GM18517 (cell line): ENCODE measurements at regions not wholly inside any gene's neighbourhood (a gene's known extent, or its start where the extent isn't known, plus 50 kb on each side); places are given as distances from the start of the nearest gene placed in this dataset.
"Not testable (repeated sequence)": the region's sequence is repeated elsewhere in the genome, so short reads cannot be mapped to it uniquely, and the experiment has no call there.

Experiments
- ATAC-seq: cut with Tn5 transposase; IDR thresholded peaks from one replicate; pipeline ENCODE4 v1.9.1; 2021; ENCODE audit warnings: mild to moderate bottlenecking, moderate library complexity; ENCODE audit not compliant: unreplicated experiment

- no peak for ATAC-seq
Observed at GRCh38 chr10:129042776-129043595, 424.1 kb upstream of the MGMT start.

DNA sequence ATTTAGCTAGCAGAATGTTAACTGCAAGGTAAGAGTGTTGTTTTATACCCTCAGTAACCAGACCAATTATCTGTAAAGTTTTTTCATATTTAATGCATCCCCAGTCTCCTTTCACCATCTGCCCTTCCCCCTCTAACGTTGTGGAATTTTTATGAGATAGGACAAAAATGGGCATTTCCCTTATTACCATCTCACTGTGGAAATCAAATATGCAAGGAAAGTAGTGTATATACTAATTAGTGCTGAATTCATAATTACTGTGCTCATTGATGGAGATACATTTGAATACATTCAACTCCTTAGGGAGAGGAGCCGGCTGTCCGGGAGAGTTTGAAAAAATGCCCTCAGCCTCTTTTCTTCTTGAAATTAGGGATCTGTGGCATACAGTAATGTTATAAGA is 423.4 kb upstream of the MGMT start:
- no peak for ATAC-seq

GRCh38 chr10:129045599-129045998 is 421.4 kb upstream of the MGMT start:
- no peak for ATAC-seq

DNA sequence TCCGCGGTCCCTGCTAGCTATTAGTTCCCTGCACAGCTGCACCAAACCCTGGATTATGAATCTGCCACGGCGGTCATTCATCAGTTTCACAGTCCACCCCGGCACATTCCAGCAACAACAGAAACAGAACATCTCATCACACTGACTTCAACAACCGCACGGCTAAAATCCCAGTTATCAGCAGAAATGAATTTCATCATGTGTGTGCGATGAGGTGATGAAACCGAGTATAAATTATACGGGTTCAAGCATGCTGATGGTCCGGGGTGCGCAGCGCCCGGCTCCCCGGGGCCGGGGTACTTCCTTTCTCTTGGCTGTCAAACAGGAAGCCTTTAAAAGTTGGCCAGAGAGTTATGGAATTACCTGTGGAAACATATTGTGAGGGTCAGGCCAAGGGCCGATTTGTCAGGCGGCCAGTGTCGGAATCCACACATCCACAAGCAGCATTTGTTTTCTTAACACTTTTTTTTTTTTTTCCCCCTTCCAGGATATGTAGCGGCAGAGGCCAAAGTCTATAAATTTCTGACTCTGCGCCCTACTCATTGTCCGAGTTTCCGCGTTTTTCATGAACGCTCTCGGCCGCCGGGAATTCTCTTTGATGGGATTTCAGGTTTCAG is 420.9 kb upstream of the MGMT start:
- ATAC-seq: no peak

GRCh38 chr10:129046962-129047361 is 420.1 kb upstream of the MGMT start:
- ATAC-seq: no peak

- no peak for ATAC-seq
Observed at GRCh38 chr10:129047600-129047999, 419.4 kb upstream of the MGMT start.

GRCh38 chr10:129048513-129048912 is 418.5 kb upstream of the MGMT start:
- no peak for ATAC-seq

DNA sequence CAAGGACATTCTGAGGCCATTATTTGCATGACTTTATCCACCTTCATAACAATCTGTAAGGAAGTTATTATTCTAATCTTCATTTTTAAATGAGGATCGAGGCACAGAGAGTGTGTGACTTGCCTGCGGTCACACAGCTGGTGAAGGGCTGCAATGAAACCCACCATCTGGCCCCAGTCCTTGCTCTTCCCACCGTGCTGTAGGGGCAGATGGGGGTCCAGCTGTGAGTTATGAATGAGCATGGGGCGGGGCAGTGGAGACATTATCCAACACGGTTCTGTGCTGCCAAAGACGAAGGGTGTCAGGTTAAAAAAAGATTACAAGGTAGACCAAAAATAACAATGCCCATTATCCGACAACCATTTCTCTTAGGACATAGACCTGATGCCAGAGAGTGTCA is 417.5 kb upstream of the MGMT start:
- no peak for ATAC-seq

DNA sequence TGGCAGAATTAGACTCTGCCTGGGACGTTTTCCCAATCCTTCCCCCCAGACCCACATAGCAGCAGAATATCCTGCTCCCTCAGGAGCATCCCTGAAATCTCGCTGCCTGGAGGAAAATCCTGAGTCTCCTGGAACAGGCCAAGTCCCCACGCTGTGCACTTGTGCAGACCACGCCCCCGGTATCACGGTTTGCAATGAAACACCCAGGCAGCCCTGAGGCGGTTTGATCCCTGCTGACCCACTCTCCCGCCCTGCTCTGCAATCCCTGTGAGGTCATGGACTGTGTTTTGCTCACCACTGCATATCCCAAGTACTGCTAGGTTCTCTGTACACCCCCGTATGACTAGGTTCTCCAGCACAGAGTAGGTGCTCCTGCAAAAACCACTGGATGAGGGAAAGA is 411.8 kb upstream of the MGMT start:
- no peak for ATAC-seq

DNA sequence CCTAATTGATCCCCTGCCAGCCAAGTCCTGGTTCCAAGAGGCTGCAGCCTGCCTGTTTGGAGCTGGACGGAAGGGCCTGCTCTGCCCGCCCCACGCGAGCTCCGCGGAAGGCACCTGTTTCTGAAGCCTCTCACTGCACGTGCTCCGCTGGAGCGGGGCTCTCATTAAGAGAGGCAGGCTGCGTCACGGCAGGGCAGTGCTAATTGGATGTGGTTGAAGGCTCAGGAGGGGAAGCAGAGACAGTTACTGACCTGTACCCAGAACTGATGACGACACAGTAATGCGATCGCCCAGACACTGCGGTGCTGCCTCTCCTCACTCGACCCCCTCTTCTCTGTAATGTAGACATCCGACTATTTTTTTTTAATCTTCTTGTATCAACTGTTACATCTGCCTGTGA is 411.1 kb upstream of the MGMT start:
- ATAC-seq: no peak

DNA sequence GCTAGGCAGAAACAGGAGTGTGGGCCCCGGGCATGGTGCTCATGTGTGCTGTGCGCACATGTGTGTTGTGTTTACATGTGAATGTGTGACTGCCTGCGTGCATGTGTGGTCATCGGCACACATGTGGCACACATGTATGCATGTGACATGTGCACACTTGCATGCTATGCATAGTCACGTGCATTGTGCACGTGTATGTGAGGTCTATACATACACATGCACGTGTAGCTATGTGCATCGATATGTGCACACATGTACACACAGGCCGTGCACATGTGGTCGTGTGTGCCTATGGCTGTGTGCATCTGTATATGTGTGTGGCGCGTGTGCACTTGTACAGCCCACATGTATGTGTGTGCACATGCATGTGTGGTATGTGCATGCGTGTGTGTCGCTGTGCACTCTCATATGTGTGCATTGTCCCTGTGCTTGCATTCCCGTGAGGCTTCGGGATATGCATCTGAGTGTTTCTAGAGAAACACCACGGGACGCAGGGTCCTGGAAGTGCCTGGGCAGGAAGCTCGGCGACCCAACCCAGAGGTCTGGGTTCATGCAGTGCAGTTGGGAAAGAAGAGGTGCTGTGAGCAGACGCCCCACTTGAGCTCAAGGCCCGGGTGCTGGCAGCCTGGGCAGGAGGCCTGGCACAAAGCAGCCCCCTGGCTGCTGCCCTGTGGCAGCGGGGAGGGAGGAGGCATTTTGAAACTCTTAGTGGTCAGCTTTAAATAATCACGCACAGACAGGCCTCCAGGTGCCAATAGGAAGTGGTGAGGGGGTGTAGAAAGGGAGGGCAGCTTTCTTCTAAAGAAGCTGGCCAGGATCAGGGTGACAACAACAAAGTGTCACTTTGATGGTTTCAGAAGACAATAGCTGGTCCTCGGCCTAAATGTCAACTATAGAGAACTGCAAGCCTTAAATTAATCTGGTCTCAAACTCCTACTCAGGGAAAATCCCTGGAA is 410.0 kb upstream of the MGMT start:
- ATAC-seq: no peak

DNA sequence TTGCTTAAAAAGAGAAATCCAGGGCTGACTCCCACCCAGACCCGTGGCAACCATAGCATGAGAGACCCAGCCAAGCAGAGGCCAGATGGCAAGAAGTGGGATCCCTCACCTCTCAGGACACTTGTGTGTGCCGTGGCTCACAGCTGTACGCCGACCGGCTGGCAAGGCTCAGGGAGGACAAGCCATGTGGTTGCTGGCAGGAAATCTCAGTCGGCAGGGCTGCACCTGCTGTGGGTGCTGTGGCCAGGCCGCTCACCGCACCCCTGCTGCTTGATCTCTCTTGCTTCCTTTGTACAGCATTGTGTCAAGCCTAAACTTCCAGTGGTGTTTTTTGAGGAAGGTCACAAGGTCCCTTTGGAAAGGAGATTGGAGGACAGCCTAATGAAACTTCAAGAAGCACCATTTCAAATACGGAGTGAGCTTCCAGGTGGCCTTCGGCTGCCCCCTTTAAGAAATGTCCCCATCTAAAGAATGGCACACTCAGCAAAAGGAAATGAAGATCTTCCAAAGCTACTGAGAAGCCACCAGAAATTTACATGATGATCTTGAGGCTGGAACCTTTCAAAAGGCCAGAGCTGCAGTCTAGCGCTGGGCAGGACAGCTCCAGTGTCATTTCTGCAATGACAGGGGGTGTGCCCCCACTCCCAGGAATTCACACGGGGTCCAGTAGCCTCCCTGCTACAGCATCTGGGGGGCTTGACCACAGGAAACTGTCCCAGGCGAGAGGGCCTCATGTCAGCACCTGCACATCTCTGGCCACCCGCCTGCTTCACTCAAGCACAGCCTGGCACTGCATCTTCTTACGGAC is 409.0 kb upstream of the MGMT start:
- ATAC-seq: peak; percentile 89

- no peak for ATAC-seq
Observed at GRCh38 chr10:129058664-129059155, 408.3 kb upstream of the MGMT start.

GRCh38 chr10:129059977-129060376 is 407.1 kb upstream of the MGMT start:
- no peak for ATAC-seq

DNA sequence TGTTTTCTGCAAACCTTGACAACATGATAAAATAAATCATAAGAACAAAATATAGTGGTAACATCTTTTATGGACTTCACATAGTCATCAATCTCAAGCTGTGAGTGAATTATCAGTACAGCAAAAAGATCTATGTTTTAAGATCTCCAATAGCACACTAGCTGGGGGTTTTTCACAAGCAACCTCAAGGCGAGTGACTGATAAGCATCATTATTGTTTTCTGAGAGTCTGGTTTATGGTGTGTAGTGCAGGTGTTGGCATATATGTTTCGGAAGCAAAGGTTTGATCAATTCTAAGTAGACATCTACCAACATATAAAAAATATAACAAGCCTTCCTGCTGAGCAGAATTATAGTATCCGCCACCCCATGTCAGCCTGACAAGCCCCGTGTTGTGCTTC is 403.8 kb upstream of the MGMT start:
- no peak for ATAC-seq

DNA sequence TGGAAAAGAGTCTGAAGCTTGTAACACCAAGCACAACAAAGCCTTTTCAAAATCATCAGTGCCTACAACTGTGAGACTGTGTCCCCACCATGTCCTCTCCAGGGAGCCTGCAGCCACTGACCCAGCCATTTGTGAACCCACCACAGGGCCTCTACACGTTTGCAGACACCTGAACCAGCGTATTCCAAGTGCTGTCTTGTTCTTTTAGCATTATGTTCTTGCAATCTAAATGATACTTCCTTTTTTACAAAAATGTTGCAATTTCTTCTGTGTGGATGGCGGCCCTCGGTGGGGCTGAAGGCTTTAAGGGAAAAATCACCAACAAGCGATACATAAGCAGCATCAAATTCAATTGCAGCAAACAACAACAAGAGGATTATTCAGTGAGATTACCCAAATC is 403.2 kb upstream of the MGMT start:
- ATAC-seq: no peak

- ATAC-seq: not testable (repeated sequence)
Observed at GRCh38 chr10:129066529-129066928, 400.5 kb upstream of the MGMT start.

- not testable (repeated sequence) for ATAC-seq
Observed at GRCh38 chr10:129071411-129071810, 395.6 kb upstream of the MGMT start.

DNA sequence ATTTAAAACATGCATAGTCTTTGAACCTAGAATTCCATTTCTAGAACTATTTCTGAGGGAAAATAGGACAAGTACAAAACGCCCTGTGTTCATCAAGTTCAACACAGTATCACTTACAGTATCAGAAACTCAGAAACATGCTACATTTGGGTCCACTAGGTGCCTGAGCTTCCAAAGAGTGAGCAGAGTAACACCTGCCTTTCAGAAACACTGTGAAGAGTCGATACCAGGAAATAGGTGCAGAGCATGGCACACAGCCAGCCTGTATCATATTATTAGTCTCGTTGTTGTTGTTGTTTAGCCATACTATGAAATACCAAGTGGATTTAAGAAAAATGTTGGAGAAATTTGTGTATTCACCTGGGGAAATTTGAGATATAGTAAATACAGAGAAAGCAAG is 392.1 kb upstream of the MGMT start:
- no peak for ATAC-seq

DNA sequence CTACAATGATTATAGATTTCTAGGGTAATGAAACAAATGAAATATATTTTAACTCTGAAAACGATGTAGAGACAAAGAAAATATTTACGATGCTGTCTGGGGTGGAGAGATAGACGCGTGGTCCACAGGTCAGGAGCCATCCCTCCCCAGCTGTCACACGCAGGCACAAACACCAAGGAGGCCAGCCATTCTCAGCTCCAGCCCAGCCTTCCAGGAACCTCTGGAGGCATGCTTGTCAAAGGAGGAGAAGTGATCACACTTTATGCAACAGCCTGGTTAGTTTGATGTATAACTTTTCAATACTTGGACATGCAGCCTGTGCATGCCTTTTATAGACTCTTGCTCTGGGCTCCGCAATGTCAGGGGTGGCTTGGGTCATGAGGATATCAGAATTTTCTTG is 391.5 kb upstream of the MGMT start:
- ATAC-seq: no peak

GRCh38 chr10:129075927-129076326 is 391.1 kb upstream of the MGMT start:
- no peak for ATAC-seq
